Vagina (tissue), 2 donors: ENCODE measurements at regions not wholly inside any gene's neighbourhood (a gene's known extent, or its start where the extent isn't known, plus 50 kb on each side); places are given as distances from the start of the nearest gene placed in this dataset.
"Not testable (repeated sequence)": the region's sequence is repeated elsewhere in the genome, so short reads cannot be mapped to it uniquely, and the experiment has no call there.

Source experiments
- DNase-seq, 2 donors: peaks; one replicate each; pipeline ENCODE4 v3.0.0-alpha.2; 2017; ENCODE audit errors: extremely low spot score in 2 of 2
- H3K27ac ChIP-seq: fragments of 200-600 bp; sonication (generic); one replicate; pipeline ENCODE4 v1.5.1; 2019
- H3K27me3 ChIP-seq: fragments of 200-600 bp; sonication (generic); one replicate; pipeline ENCODE4 v1.5.1; 2019
- H3K36me3 ChIP-seq, 2 donors: fragments of 200-600 bp; sonication (generic); one replicate each; pipeline ENCODE4 v1.5.1; 2017 to 2019
- H3K4me1 ChIP-seq: fragments of 200-600 bp; sonication (generic); one replicate; pipeline ENCODE4 v1.5.1; 2019
- H3K4me3 ChIP-seq, 2 donors: fragments of 200-600 bp; sonication (generic); 1 replicate in 1 of 2; 2 replicates in 1 of 2; pipeline ENCODE4 v1.5.1; 2016 to 2019
- H3K9me3 ChIP-seq: fragments of 200-600 bp; sonication (generic); one replicate; pipeline ENCODE4 v1.5.1; 2019
- CTCF ChIP-seq, 3 experiments: fragments of 450-650 bp in 2 of 3; fragments of 200-600 bp in 1 of 3; sonication (generic) in 1 of 3; IDR thresholded peaks; one replicate each; pipeline ENCODE4 v1.5.1; 2017 to 2019; ENCODE audit warnings: antibody characterized with exemption in 3 of 3, mild to moderate bottlenecking in 2 of 3, moderate library complexity in 2 of 3
- POLR2A ChIP-seq, 2 donors: fragments of 450-650 bp; IDR thresholded peaks; one replicate each; pipeline ENCODE4 v1.6.1; 2017; ENCODE audit warnings: antibody characterized with exemption in 2 of 2, mild to moderate bottlenecking in 2 of 2, moderate library complexity in 2 of 2
- POLR2AphosphoS5 ChIP-seq, 2 donors: sonication (generic); formaldehyde crosslinking; IDR thresholded peaks; one replicate each; pipeline ENCODE4 v1.9.0; 2017; ENCODE audit warnings: antibody characterized with exemption in 2 of 2, mild to moderate bottlenecking in 2 of 2, low read depth in 1 of 2; ENCODE audit not compliant: insufficient read depth in 1 of 2
- intact Hi-C: fragments of 100-400 bp; cut with DNase I; formaldehyde crosslinking; loops from one replicate; pipeline ENCODE4 v1.15.1; 2023

- no peaks in the 10 kb centered on the region for H3K27me3 ChIP-seq
- no peak overlapping the region for H3K27ac ChIP-seq
- TF ChIP-seq CTCF (IDR thresholded peaks at IDR 0.05), result no peak
- no peak for TF ChIP-seq POLR2A (IDR thresholded peaks at IDR 0.05)
- TF ChIP-seq POLR2AphosphoS5 (IDR thresholded peaks at IDR 0.05; ENCODE audit: insufficient read depth in 1 of 2, low read depth in 1 of 2), result no peak
- peaks cover 21% of the 10 kb centered on the region for H3K9me3 ChIP-seq
- H3K36me3 ChIP-seq, result no peaks in the 10 kb centered on the region
- no peak for DNase-seq
- H3K4me3 ChIP-seq, result no peak overlapping the region
- H3K4me1 ChIP-seq, result peaks cover 10% of the 10 kb centered on the region
- intact Hi-C loops, result no loop called here
These were observed 124.6 kb upstream of the ATF7IP start for GRCh38 chr12:14240873-14241220.

- H3K36me3 ChIP-seq, intact Hi-C loops, H3K27ac ChIP-seq, H3K4me3 ChIP-seq, H3K4me1 ChIP-seq, H3K27me3 ChIP-seq, DNase-seq: not testable (repeated sequence)
- peaks cover 21% of the 10 kb centered on the region for H3K9me3 ChIP-seq
These were observed 122.7 kb upstream of the ATF7IP start for GRCh38 chr12:14242825-14243224.

- Histone ChIP-seq H3K4me1 (peaks cover 8% of the 10 kb centered on the region), H3K36me3 (no peaks in the 10 kb centered on the region), H3K27ac (no peak overlapping the region), H3K4me3 (no peak overlapping the region), H3K27me3 (no peaks in the 10 kb centered on the region), H3K9me3 (peaks cover 21% of the 10 kb centered on the region)
- TF ChIP-seq POLR2AphosphoS5 (IDR thresholded peaks at IDR 0.05; ENCODE audit: insufficient read depth in 1 of 2, low read depth in 1 of 2) (no peak), CTCF (IDR thresholded peaks at IDR 0.05) (no peak), POLR2A (IDR thresholded peaks at IDR 0.05) (no peak)
- no peak for DNase-seq
- intact Hi-C loops, result no loop called here
These were observed 121.5 kb upstream of the ATF7IP start for GRCh38 chr12:14243941-14244340.

GRCh38 chr12:14244876-14245669 is 120.4 kb upstream of the ATF7IP start:
- Histone ChIP-seq H3K27ac (no peak overlapping the region), H3K36me3 (no peaks in the 10 kb centered on the region), H3K4me3 (no peak overlapping the region), H3K4me1 (no peaks in the 10 kb centered on the region), H3K27me3 (no peaks in the 10 kb centered on the region), H3K9me3 (peaks cover 21% of the 10 kb centered on the region)
- DNase-seq, result peak in 1 of 2 donors; percentile 6
- TF ChIP-seq CTCF (IDR thresholded peaks at IDR 0.05) (no peak), POLR2A (IDR thresholded peaks at IDR 0.05) (no peak), POLR2AphosphoS5 (IDR thresholded peaks at IDR 0.05; ENCODE audit: insufficient read depth in 1 of 2, low read depth in 1 of 2) (no peak)
- intact Hi-C loops, result no loop called here

GRCh38 chr12:14247166-14247565 is 118.3 kb upstream of the ATF7IP start:
- Histone ChIP-seq H3K4me1 (no peaks in the 10 kb centered on the region), H3K4me3 (no peak overlapping the region), H3K27me3 (no peaks in the 10 kb centered on the region), H3K9me3 (peaks cover 21% of the 10 kb centered on the region), H3K36me3 (no peaks in the 10 kb centered on the region), H3K27ac (no peak overlapping the region)
- intact Hi-C loops, result no loop called here
- DNase-seq, result no peak
- TF ChIP-seq POLR2AphosphoS5 (IDR thresholded peaks at IDR 0.05; ENCODE audit: insufficient read depth in 1 of 2, low read depth in 1 of 2), result no peak
- TF ChIP-seq POLR2A (IDR thresholded peaks at IDR 0.05), result no peak
- no peak for TF ChIP-seq CTCF (IDR thresholded peaks at IDR 0.05)
